SJSA1 (cell line): ENCODE measurements at regions not wholly inside any gene's neighbourhood (a gene's known extent, or its start where the extent isn't known, plus 50 kb on each side); places are given as distances from the start of the nearest gene placed in this dataset.
A peak's percentile ranks its signal among the peaks of the same experiment; 100 is the strongest.
"Not testable (repeated sequence)": the region's sequence is repeated elsewhere in the genome, so short reads cannot be mapped to it uniquely, and the experiment has no call there.

Source experiments
- DNase-seq, 2 experiments: peaks; one replicate each; pipeline ENCODE4 v3.0.0-alpha.2; 2015 to 2020; ENCODE audit warnings: low spot score in 2 of 2, low read depth in 1 of 2
- H3K27ac ChIP-seq: fragments of 250-450 bp; sonication (Bioruptor Pico); 2 replicates; pipeline ENCODE4 v1.5.1; 2020; ENCODE audit warnings: mild to moderate bottlenecking, moderate library complexity
- H3K27me3 ChIP-seq: fragments of 250-450 bp; sonication (Bioruptor Pico); replicated peaks from 2 replicates; pipeline ENCODE4 v1.5.1; 2020; ENCODE audit warnings: mild to moderate bottlenecking, moderate library complexity
- H3K36me3 ChIP-seq: fragments of 250-450 bp; sonication (Bioruptor Pico); 2 replicates; pipeline ENCODE4 v1.5.1; 2020; ENCODE audit warnings: mild to moderate bottlenecking
- H3K4me1 ChIP-seq: fragments of 250-450 bp; sonication (Bioruptor Pico); replicated peaks from 2 replicates; pipeline ENCODE4 v1.6.1; 2021; ENCODE audit warnings: mild to moderate bottlenecking
- H3K4me3 ChIP-seq: fragments of 250-450 bp; sonication (Bioruptor Pico); 2 replicates; pipeline ENCODE4 v1.5.1; 2020; ENCODE audit warnings: mild to moderate bottlenecking
- H3K9me3 ChIP-seq: fragments of 250-450 bp; sonication (Bioruptor Pico); replicated peaks from 2 replicates; pipeline ENCODE4 v1.5.1; 2020; ENCODE audit warnings: mild to moderate bottlenecking

DNA sequence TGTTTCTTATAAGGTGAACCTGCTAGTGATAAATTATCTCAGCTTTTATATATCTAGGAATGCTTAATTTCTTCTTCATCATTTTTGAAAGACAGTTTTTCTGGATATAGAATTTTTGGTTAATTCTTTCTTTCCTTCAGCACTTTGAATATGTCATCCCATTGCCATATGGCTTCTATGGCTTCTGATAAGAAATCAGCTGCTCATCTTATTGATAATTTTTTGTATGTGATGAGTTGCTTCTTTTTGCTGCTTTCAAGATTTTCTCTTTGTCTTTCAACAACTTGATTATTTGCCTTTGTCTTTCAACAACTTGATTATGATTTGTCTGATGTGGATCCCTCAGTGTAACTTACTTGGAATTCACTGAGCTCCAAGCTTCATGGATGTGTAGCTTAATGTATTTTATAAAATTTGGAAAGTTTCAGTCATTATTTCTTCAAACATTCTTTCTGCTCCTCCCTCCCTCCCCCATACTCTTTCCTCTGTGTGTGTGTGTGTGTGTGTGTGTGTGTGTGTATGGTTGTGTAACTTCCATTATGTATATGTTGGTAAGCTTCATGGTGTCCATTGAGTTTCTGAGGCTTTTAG lies 243.9 kb downstream of the TLE1 start:
- no peaks in the 10 kb centered on the region for H3K27me3 ChIP-seq
- H3K27ac ChIP-seq = no peak overlapping the region
- no peak for DNase-seq
- no peak overlapping the region for H3K4me3 ChIP-seq
- no peaks in the 10 kb centered on the region for H3K36me3 ChIP-seq
- H3K9me3 ChIP-seq = peaks cover 6% of the 10 kb centered on the region; the same call in 1 of the 2 replicates
- no peaks in the 10 kb centered on the region for H3K4me1 ChIP-seq

DNA sequence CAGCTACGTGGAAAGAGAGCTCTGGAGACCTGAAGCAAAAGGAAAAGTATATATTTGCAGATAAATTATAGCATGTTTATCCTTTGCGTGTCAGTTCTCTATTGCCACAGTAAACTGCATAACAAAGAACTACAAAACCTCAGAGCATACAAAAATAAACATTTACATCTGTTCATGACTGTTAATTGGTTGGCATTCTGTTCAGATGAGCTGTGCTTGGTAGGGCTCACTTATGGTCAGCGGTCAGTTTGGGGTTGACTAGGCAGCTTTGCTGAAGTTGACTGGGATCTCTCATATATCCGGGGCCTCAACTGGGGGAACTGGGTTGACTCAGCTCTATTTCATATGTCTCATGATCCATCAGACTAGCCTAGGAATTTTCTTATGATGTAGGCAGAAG lies 257.7 kb downstream of the TLE1 start:
- no peaks in the 10 kb centered on the region for H3K9me3 ChIP-seq
- no peaks in the 10 kb centered on the region for H3K36me3 ChIP-seq
- peak overlapping the region; percentile 65 for H3K27ac ChIP-seq
- H3K4me1 ChIP-seq = peaks cover 11% of the 10 kb centered on the region
- DNase-seq = peak; percentile 88 to 90
- H3K4me3 ChIP-seq = no peak overlapping the region
- no peaks in the 10 kb centered on the region for H3K27me3 ChIP-seq

DNA sequence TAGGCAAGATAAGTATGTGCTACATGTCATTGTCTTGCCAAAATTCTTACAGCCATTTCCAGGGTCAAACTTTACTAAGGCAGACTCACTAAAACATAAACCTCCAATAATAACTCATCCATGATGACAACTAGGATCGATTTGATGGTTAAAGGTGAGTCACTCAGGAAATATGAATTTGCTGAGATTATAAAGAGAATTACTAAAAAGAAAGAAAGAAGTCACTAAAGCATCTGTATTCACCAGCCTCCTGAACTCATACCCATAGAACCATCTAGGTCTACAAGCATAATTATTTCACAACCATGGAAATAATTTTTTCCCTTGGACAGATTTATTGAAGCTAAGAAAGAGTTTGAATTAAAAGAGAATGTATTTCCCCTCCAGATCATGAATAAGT lies 258.6 kb downstream of the TLE1 start:
- H3K27me3 ChIP-seq = no peaks in the 10 kb centered on the region
- no peak overlapping the region for H3K27ac ChIP-seq
- DNase-seq = no peak
- no peak overlapping the region for H3K4me3 ChIP-seq
- no peaks in the 10 kb centered on the region for H3K36me3 ChIP-seq
- no peaks in the 10 kb centered on the region for H3K9me3 ChIP-seq
- peaks cover 11% of the 10 kb centered on the region for H3K4me1 ChIP-seq

DNA sequence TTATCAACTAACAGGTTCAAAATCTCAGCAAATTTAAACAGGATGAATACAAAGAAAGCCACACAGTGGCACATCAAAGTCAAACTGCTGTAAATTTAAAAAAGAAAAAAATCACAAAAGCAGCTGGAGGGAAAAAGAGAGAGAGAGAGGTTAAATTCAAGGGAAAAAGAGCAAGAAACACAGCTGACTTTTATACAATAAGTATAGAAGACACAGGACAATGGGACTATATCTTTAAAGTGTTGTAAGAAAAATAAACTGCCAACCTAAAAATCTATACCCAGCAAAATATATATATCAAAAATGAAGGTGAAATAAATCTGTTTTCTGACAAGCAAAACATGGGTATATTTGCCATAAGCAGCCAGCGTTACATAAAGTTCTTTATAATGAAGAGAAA lies 261.5 kb downstream of the TLE1 start:
- no peaks in the 10 kb centered on the region for H3K36me3 ChIP-seq
- H3K4me3 ChIP-seq = no peak overlapping the region
- H3K27me3 ChIP-seq = no peaks in the 10 kb centered on the region
- H3K4me1 ChIP-seq = peaks cover 11% of the 10 kb centered on the region
- H3K27ac ChIP-seq = no peak overlapping the region
- no peak for DNase-seq
- H3K9me3 ChIP-seq = no peaks in the 10 kb centered on the region

DNA sequence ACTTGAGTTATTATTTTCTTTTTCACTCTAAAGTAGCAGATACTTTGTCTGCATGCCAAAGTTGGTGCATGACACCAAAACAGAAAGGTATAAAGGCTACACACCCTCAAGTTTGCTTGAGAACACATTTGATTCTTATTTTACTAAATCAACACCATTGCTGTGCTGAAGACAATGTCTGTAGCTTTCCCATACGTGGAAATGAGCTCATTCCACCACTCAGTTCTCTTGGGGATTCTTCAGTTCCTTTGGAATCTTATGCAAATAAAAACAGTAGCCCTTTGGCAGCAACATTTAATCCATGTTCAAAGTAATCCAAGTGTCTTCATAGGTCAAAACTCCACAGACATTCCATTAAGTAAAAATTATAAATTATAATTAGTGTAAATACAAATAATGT lies 264.9 kb downstream of the TLE1 start:
- no peak for DNase-seq
- H3K27ac ChIP-seq = no peak overlapping the region
- no peak overlapping the region for H3K4me3 ChIP-seq
- no peaks in the 10 kb centered on the region for H3K9me3 ChIP-seq
- H3K4me1 ChIP-seq = no peaks in the 10 kb centered on the region
- no peaks in the 10 kb centered on the region for H3K36me3 ChIP-seq
- H3K27me3 ChIP-seq = no peaks in the 10 kb centered on the region

DNA sequence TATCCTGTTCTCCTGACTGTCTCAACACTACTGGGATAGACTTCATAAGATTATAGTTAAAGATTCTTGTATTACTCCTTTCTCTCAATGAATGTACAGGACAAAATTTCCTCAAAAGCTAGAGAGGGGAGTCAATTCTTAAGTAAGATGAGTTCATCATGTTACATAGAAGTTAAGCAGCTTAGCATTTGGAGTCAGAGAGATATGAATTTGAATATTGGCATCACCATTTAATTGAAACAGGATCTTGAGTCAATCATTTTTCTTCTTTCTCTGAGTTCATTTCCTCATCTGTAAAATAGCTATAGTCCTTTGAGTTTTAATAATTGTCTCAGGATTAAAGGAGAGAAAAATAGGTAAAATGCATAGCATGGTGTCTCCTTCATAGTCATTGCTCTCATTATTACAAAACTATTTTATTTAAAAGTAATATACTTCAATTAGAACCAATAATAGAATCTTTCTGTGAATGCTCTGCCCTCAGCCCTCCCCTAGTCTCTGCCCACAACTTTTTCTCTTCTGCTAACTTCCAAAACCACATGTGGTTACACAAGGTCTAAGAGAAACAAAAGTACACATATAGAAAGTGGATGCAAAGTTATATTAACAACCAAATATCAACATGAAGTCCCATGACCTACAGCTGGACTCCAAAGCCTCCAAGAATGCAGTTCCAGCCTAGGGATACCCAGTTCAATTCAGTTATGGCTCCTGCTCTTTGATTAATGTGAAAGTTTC lies 265.6 kb downstream of the TLE1 start:
- H3K9me3 ChIP-seq = no peaks in the 10 kb centered on the region
- H3K27ac ChIP-seq = no peak overlapping the region
- H3K27me3 ChIP-seq = no peaks in the 10 kb centered on the region
- H3K4me3 ChIP-seq = no peak overlapping the region
- DNase-seq = no peak
- no peaks in the 10 kb centered on the region for H3K36me3 ChIP-seq
- H3K4me1 ChIP-seq = no peaks in the 10 kb centered on the region

DNA sequence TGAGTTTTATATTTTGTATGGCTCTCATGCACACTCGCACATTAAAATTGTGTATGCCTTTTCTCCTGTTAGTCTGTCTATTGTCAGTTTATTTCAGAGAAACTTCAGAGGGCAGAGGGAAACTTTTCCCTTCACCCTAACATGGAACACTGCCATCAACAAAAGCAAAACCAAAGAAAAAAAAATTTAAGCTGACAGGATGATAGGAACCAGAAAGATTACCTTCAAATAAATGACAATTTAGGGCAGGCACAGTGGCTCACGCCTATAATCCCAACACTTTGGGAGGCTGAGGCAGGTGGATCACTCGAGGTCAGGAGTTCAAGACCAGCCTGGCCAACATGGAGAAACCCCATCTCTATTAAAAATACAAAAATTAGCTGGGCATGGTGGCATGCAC lies 268.3 kb downstream of the TLE1 start:
- not testable (repeated sequence) for H3K4me1 ChIP-seq, DNase-seq, H3K4me3 ChIP-seq, H3K9me3 ChIP-seq, H3K36me3 ChIP-seq, H3K27ac ChIP-seq, H3K27me3 ChIP-seq

DNA sequence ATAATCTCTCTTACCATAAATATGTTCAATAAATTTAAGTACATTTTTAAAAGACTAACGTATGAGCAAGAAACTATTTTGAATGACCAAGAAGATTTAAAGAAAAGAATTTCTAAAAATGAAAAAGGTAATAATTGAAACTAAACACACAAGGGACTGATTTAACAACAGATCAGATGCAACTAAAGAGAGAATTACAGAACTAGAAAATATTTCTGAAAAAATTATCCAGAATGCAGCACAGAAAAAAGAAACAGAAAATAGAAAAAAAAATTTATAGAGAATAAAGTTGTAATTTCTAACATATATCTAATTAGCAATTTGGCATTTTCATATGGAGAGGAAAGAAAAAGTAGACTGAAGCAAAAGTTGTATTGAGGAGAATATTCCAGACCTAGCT lies 269.3 kb downstream of the TLE1 start:
- Histone ChIP-seq H3K27ac (no peak overlapping the region), H3K36me3 (no peaks in the 10 kb centered on the region), H3K9me3 (no peaks in the 10 kb centered on the region), H3K4me3 (no peak overlapping the region), H3K4me1 (no peaks in the 10 kb centered on the region), H3K27me3 (no peaks in the 10 kb centered on the region)
- DNase-seq = no peak

DNA sequence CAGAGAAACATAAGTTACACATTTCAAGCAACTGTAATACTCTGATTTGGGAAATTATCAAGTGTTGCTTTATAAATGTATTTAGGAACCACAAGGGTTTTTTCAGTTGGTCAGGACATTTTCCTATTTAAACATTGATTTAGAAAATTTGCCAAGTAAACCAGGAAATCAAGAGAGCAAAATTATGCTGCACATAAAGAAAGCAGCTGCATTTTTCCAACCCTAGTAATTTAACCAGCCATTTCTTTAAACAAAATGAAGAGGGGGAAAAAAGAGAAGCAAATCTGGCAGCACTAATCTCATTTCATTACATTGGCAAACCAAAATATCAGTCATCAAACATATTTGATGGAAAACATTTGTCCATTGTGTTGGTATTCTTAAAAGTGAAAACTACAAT lies 271.4 kb downstream of the TLE1 start:
- Histone ChIP-seq H3K27me3 (no peaks in the 10 kb centered on the region), H3K27ac (no peak overlapping the region), H3K4me3 (no peak overlapping the region), H3K36me3 (no peaks in the 10 kb centered on the region), H3K4me1 (no peaks in the 10 kb centered on the region), H3K9me3 (no peaks in the 10 kb centered on the region)
- no peak for DNase-seq

DNA sequence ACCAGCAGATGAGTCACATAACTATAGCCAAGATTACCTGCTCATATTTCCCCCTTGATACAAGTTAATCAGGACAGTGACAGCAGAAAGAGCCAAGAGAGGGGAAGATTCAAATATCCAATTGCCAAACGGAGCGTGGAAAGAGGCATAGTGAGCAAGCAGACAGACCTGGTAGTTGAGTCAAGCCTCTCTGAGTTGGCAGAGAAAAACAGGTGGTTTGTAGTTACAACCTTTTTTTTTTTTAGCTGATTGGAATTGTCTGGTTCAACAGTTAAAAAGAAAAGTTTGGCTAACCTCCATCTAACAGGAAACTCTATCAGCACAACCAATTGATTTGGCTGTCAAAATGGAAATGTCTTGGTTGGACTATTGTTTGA lies 272.1 kb downstream of the TLE1 start:
- no peak overlapping the region for H3K27ac ChIP-seq

DNA sequence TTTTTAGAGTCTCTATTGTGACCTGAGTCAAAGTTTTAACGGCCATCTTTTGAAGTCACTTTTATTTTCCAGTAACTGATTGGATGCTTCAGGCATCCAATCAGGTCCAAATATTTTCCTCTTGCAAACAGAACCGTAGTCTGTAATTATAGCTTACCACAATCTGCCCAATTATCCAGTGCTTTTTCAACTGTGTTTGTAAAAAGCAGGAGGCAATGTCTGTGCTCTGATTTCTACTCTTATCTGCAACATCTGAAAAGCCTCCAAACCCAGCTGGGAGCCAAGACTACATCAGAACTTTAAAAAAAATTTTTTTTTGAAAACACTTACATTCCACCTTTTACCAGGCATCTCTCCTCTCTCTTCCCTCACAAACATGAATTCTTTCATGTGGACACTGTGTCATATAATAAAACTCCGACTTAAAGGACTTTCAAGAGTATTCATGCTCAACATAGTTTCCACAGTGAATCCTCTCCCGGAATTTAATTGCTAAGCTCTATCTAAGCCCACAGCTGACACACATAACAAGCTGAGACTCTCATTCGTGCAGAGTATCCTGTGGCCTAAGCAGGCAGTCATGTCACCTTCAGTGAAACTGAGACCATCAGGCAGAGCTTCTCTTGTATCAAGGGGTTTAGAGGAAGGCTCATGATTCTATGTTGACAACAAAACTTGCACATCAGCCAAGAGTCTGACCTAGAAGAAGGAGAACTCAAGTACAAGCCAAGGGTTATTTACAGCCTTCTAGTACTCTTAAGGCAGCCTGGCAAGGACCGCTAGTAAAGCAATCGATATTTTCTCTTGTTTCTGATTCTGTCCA lies 272.7 kb downstream of the TLE1 start:
- H3K27ac ChIP-seq = no peak overlapping the region
- no peak for DNase-seq
- H3K4me1 ChIP-seq = peaks cover 8% of the 10 kb centered on the region; the same call in 1 of the 2 replicates
- H3K27me3 ChIP-seq = no peaks in the 10 kb centered on the region
- H3K36me3 ChIP-seq = no peaks in the 10 kb centered on the region
- no peak overlapping the region for H3K4me3 ChIP-seq
- H3K9me3 ChIP-seq = no peaks in the 10 kb centered on the region

More for the DNA sequence above, 272.1 kb downstream of the TLE1 start:
- Histone ChIP-seq H3K36me3 (no peaks in the 10 kb centered on the region), H3K9me3 (no peaks in the 10 kb centered on the region), H3K4me1 (0 out of 2 replicates have a peak, but pooled peaks cover 2% of the 10 kb centered on the region), H3K4me3 (no peak overlapping the region), H3K27me3 (no peaks in the 10 kb centered on the region)
- DNase-seq = no peak

DNA sequence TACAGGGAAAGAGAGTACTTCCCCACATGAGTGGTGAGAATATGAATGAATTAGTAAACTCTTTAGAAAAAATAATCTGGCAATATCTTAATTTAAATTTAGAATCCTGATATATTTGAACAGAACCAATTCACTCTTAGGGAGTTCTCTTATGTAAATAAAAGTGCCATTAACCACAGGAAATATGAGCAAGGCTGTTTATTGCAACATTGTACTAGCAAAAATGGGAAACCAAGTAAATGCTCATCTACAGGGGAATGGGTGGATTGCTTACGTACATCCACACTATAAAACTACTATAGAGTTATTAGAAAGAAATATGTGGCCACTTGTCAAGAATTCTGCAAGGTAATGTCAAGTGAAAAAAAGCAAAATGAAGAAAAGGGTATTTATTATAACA lies 274.5 kb downstream of the TLE1 start:
- Histone ChIP-seq H3K27me3 (no peaks in the 10 kb centered on the region), H3K9me3 (no peaks in the 10 kb centered on the region), H3K27ac (no peak overlapping the region), H3K4me1 (peaks cover 17% of the 10 kb centered on the region; the same call in 1 of the 2 replicates), H3K36me3 (no peaks in the 10 kb centered on the region), H3K4me3 (no peak overlapping the region)
- no peak for DNase-seq

DNA sequence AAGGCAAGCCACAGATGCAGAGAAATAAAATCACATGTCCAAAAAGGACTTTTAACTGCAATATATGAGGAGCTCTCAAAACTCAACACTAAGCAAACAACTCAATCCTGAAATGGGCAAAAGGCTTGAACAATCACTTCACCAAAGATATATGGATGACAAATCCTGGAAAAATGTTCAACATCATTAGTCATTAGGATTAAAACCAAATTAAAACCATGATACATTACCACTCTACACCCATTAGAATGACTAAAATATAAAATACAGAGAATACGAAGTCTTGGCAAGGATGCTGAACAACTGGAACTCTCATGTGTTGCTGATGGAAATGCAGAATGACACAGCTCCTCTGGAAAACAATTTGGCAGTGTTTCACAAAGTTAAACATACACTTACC lies 277.4 kb downstream of the TLE1 start:
- Histone ChIP-seq H3K9me3 (no peaks in the 10 kb centered on the region), H3K27ac (no peak overlapping the region), H3K4me3 (no peak overlapping the region), H3K4me1 (peaks cover 21% of the 10 kb centered on the region; the same call in 1 of the 2 replicates), H3K27me3 (no peaks in the 10 kb centered on the region), H3K36me3 (no peaks in the 10 kb centered on the region)
- peak in 1 of 2 experiments; percentile 41 for DNase-seq

DNA sequence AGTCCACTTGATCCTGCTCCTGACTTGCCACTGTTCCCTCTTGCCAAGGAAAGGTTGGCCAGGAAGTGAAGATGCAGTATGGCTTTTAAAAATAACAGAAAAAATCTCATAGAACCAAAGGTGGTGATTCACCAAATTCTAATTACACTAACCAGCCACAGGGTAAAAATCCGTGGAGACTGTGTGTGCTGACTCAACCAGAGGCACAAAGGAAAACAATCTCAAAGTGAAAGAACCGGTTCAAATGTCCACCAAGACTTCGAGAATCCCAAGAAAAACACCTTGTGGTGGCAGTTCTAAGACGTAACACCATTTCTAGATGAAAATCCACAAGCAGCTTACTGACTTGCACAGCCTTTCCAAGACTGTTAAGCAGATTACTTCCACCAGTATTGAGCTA lies 279.1 kb downstream of the TLE1 start:
- Histone ChIP-seq H3K4me3 (peak overlapping the region; percentile 13; the same call in 1 of the 2 replicates), H3K27me3 (no peaks in the 10 kb centered on the region), H3K9me3 (no peaks in the 10 kb centered on the region), H3K4me1 (peaks cover 21% of the 10 kb centered on the region; the same call in 1 of the 2 replicates), H3K36me3 (no peaks in the 10 kb centered on the region), H3K27ac (peak overlapping the region; percentile 54)
- peak; percentile 50 to 68 for DNase-seq
